ENCODE measurements at regions not wholly inside any gene's neighbourhood (a gene's known extent, or its start where the extent isn't known, plus 50 kb on each side); places are given as distances from the start of the nearest gene placed in this dataset.

GRCh38 chr12:97907504-97907903 is 444.9 kb downstream of the RMST start:
- TF ChIP-seq GATA2 (IDR thresholded peaks at IDR 0.05; ENCODE audit: low read depth, low read length) (no peak), GATA3 (IDR thresholded peaks at IDR 0.05; ENCODE audit: low read depth, low read length) (no peak)

Measured in SH-SY5Y (cell line).